ENCODE measurements at regions not wholly inside any gene's neighbourhood (a gene's known extent, or its start where the extent isn't known, plus 50 kb on each side); places are given as distances from the start of the nearest gene placed in this dataset.

DNA sequence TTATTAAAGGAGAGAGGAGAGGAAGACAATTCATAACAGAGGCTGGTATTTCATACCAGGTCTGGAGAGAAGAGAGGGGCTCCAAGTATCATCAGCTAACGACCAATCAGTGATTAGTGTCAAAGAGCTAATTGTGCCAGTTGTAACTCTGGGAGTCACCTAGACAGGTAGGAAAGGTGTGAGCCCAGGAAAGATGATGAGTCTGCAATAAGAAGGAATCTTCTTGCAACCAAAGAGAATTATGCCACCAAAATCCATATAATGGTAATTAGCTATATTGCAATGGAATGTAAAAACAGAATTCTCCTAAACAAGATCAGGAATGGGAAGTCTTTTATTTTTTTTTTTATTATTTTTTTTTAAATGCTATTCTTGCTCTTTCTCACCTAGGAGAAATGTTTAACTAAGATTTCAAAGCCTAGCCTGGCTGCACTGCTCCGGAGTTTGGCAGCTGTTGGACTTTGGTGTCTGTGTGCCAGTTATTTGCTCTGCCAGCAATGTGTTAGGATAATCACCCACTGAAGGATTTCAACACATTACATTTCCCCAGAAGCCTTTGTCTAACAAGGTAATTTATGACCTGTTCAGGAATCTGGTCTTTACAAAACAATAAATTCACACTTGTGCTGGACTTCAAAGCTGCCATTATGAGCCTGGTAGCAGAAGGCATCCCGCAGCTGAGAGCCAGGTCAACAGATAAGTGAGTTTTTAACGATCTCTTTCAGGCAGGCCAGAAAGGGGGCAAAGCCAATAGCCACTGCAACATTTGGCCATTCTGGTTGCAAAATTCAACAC is 89.4 kb downstream of the FOXB1 start:
- no peak for DNase-seq (ENCODE audit: low spot score)

DNA sequence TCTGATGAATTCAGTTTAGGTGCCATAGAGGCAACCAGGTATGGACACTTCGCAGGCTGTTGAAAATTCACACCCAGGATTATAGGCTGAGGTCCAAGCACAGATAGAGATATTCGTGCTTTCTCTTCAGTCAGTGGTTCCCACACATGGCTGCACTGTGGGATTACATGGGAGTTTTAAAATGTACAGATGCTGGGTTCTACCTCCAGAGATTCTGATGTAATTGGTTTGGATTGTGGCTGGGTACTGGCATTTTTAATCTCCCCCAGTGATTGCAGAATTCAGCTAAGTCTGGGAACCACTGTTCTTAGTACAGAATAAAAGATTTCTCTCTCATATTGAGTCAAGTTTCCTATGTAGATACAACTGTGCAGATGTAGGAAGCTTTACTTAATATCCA is 91.6 kb downstream of the FOXB1 start:
- no peak for DNase-seq (ENCODE audit: low spot score)

DNA sequence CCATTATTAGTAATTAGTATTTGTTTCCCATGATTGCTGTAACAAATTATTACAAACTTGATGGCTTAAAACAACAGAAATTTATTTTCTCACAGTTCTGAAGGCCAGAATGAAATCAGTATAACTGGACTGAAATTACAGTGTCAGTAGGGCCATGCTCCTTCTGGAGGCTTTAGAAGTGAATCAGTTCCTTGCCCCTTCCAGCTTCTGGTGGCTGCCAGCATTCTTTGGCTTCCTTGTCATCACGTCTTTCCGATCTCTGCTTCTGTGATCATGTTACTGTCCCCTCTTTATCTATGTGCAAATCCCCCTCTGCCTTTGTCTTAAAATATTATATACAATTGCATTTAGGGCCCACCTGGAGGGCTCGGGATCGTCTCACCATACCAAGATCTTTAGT is 92.0 kb downstream of the FOXB1 start:
- DNase-seq (ENCODE audit: low spot score) = no peak

- DNase-seq (ENCODE audit: low spot score) = no peak
These were observed 97.3 kb downstream of the FOXB1 start for GRCh38 chr15:60101416-60101815.

DNA sequence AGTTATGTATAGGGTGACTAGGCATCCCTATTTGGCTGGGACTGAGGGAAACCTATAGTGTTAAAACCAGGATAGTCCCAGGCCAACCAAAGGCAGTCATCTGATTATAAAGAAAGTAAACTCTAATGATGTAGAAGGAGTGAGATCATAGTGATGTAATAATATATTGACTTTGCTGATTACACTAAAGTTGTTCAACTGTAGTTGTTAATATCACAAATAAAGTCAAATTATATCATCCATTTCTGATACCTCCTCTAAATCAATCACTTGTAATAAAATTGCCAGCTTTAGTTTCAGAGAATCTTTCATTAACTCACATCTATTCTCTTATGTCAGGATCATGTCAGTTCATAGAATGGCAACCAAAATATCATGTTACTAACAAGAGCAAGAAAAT is 98.6 kb downstream of the FOXB1 start:
- no peak for DNase-seq (ENCODE audit: low spot score)

DNA sequence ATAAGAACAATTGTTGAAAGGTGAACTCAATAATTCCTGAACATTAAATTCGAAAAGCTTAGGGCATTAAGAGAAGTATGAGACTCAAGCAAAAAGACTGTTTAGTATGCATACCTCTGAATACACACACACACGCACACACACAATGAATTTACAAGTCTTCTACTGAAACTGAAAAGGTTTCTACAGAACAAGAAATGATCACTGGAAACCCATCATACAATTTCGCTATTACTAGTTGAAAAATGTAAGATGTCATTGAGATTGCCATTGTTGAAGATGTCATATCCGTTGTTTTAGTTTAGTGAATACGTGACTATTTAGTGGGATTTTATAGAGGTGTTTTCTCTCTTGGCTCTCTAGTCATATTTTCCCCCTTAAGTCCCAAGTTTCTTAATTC is 106.8 kb downstream of the FOXB1 start:
- DNase-seq (ENCODE audit: low spot score) = no peak

GRCh38 chr15:60115579-60116380 is 111.7 kb downstream of the FOXB1 start:
- DNase-seq (ENCODE audit: low spot score) = no peak

- DNase-seq (ENCODE audit: low spot score) = no peak
These were observed 112.5 kb downstream of the FOXB1 start for GRCh38 chr15:60116456-60117089.

GRCh38 chr15:60118146-60118545 is 114.0 kb downstream of the FOXB1 start:
- no peak for DNase-seq (ENCODE audit: low spot score)

GRCh38 chr15:60118626-60119025 is 114.5 kb downstream of the FOXB1 start:
- no peak for DNase-seq (ENCODE audit: low spot score)

GRCh38 chr15:60119101-60119500 is 115.0 kb downstream of the FOXB1 start:
- no peak for DNase-seq (ENCODE audit: low spot score)

DNA sequence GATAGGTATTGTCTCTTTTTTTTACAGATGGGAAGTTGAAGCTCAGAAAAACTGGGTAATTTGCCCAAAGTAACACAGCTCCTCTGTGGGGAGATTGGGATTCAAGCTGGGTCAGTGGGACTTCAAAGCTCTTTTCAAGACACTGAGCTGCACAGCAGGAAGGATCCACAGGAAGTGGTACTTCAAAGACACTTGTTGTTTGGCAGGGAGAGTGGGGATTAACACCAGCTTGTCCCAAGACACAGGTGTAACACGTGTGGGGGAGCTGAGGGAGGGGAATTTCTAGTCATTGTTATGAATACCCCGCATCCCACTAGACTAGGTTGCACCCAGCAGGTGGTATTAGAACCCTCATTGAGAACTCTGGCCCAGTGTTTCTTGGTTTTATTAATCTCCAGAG is 116.0 kb downstream of the FOXB1 start:
- no peak for DNase-seq (ENCODE audit: low spot score)

DNA sequence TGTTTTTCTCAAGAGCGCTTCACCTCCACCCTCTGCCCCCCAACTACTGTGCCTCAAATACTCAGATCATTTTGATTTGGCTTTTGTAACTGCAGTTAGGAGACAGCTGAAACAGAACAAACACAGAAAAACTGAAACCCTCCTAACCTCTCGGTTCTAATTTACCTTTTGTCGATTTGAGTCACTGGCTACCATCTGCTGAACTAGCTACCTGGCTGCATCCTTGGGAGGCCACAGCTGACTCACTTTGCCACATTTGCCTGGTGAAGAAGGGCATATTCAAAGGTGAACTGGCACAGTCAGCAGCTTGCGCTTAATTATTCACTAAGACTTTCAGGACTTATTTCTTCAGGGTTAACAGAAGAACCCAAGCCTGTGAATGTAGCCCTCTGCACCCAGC is 117.7 kb downstream of the FOXB1 start:
- DNase-seq (ENCODE audit: low spot score) = no peak

DNA sequence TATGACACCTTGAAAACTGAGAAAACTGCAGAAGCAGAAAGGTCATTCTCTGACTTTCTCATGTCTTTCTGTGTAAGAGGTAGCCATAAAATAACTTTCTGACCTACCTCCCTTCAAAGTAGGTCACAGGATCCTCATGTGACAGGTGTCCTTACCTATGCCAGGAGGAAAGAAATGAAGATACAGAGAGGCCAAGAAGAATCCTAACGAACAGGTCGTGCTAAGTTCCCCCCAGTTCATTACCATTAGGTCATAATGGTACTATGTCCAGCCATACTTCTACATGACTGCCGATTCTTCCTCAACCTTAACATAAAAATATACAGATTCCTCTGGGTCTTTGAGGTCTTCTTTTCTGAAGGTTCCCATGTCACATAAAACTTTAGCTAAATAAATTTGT is 118.6 kb downstream of the FOXB1 start:
- DNase-seq (ENCODE audit: low spot score) = no peak

DNA sequence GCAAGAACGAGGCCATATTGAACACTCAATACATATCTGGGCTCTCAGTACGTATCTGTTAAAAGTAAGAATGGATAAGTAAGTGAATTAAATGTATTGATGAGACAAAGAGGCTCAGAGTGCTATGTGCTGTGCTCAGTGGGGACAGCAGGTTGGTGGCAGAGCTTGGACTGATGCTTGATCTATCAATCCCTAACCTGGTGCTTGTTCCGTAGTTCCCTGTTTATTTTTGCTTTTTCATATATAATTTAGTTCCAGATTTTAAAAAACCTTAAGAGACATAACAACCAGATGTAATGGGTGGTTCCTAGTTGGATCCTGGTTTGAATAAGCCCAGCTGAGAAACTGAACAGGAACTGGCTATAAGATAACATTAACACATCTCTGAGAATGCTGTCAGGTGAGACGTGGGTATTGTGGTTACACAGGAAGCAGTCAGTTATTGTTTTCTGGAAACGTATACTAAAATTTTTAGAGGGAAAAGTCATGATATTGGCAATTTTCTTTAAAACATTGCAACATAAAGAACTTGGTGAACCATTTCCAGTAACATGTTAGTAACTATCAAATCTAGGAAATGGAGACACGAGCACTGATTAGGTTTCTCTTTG is 120.5 kb downstream of the FOXB1 start:
- no peak for DNase-seq (ENCODE audit: low spot score)

- no peak for DNase-seq (ENCODE audit: low spot score)
These were observed 121.2 kb downstream of the FOXB1 start for GRCh38 chr15:60125334-60125733.

- no peak for DNase-seq (ENCODE audit: low spot score)
These were observed 122.1 kb downstream of the FOXB1 start for GRCh38 chr15:60126200-60126599.

DNA sequence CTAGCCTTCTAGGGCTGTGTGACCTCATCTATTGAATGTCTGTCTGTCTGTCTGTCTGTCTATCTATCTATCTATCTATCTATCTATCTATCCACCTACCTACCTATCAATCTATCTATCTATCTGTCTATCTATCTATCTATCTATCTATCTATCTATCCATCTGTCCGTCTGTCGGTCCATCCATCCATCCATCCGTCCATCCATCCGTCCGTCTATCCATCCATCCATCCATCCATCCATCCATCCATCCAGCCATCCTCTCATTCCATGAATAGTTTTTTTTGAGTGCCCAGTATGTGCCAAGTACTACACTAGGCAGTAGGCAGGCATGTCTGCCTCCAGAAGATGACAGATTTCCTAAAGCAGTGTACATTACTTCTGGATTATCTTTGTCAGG is 122.5 kb downstream of the FOXB1 start:
- no peak for DNase-seq (ENCODE audit: low spot score)

- no peak for DNase-seq (ENCODE audit: low spot score)
These were observed 123.9 kb downstream of the FOXB1 start for GRCh38 chr15:60128000-60128376.

GRCh38 chr15:60128710-60129109 is 124.6 kb downstream of the FOXB1 start:
- DNase-seq (ENCODE audit: low spot score) = no peak

DNA sequence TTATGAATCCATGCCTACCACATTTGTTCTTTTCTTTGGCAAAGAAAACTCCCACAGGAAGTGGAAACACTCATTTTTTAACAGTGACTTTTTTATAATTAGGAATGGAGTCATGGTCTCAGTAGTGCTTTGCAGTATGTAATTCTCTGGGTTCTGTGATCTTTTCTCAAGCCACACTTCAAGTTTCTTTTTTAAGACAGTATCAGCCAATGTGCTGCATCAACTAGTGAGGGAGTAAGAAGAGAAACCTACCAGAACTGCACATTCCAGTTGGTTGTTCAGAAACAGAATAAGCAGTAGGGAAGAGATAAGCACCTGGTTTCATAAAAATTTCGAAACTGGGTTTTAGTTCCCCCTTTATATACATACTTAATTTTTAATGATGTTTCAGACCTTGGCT is 126.3 kb downstream of the FOXB1 start:
- no peak for DNase-seq (ENCODE audit: low spot score)

GRCh38 chr15:60130821-60131220 is 126.7 kb downstream of the FOXB1 start:
- DNase-seq (ENCODE audit: low spot score) = no peak

Measured in SK-N-DZ (cell line).